ENCODE measurements at regions not wholly inside any gene's neighbourhood (a gene's known extent, or its start where the extent isn't known, plus 50 kb on each side); places are given as distances from the start of the nearest gene placed in this dataset.

GRCh38 chr13:111626371-111627305 lies 306.2 kb downstream of the TEX29 start:
- H4K20me1 ChIP-seq (ENCODE audit: low read depth), result no peaks in the 10 kb centered on the region
- no peak overlapping the region for H3K4me3 ChIP-seq
- Mint-ChIP-seq H3K4me1 (peaks cover 19% of the 10 kb centered on the region), H3K36me3 (no peaks in the 10 kb centered on the region), H3K9me3 (no peaks in the 10 kb centered on the region), H3K27me3 (ENCODE audit: insufficient read depth, low read depth) (peaks cover 9% of the 10 kb centered on the region), H3K27ac (no peak overlapping the region), H3K4me3 (no peak overlapping the region)
- no peaks in the 10 kb centered on the region for H3K79me2 ChIP-seq (ENCODE audit: low read depth)
- no peaks in the 10 kb centered on the region for H3K27me3 ChIP-seq
- no peaks in the 10 kb centered on the region for H3K9me3 ChIP-seq (ENCODE audit: low read depth)
- H3K4me2 ChIP-seq, result no peak overlapping the region
- H3F3A ChIP-seq (ENCODE audit: low read depth), result no peaks in the 10 kb centered on the region
- no peaks in the 10 kb centered on the region for H3K36me3 ChIP-seq
- TF ChIP-seq EZH2 (IDR thresholded peaks at IDR 0.05) (no peak), CTCF (IDR thresholded peaks at IDR 0.05) (no peak), EZH2phosphoT487 (IDR thresholded peaks at IDR 0.05) (no peak)
- no peak overlapping the region for H2AFZ ChIP-seq (replicated peaks)
- no peak for DNase-seq (ENCODE audit: low spot score)
- H3K27ac ChIP-seq, result no peak overlapping the region
- no peaks in the 10 kb centered on the region for H3K4me1 ChIP-seq
- no peak overlapping the region for H3K9ac ChIP-seq

GRCh38 chr13:111627596-111627995 lies 307.2 kb downstream of the TEX29 start:
- no peaks in the 10 kb centered on the region for H3K36me3 Mint-ChIP-seq
- Histone ChIP-seq H4K20me1 (ENCODE audit: low read depth) (no peaks in the 10 kb centered on the region), H3K27me3 (no peaks in the 10 kb centered on the region), H3K36me3 (no peaks in the 10 kb centered on the region), H3F3A (ENCODE audit: low read depth) (no peaks in the 10 kb centered on the region), H3K4me2 (no peak overlapping the region), H3K27ac (no peak overlapping the region), H3K9ac (no peak overlapping the region), H2AFZ (replicated peaks) (no peak overlapping the region), H3K4me3 (no peak overlapping the region), H3K79me2 (ENCODE audit: low read depth) (no peaks in the 10 kb centered on the region), H3K9me3 (ENCODE audit: low read depth) (no peaks in the 10 kb centered on the region), H3K4me1 (no peaks in the 10 kb centered on the region)
- TF ChIP-seq EZH2phosphoT487 (IDR thresholded peaks at IDR 0.05), result no peak
- TF ChIP-seq CTCF (IDR thresholded peaks at IDR 0.05), result no peak
- TF ChIP-seq EZH2 (IDR thresholded peaks at IDR 0.05), result no peak
- H3K27me3 Mint-ChIP-seq (ENCODE audit: insufficient read depth, low read depth), result peaks cover 10% of the 10 kb centered on the region
- no peaks in the 10 kb centered on the region for H3K9me3 Mint-ChIP-seq
- no peak for DNase-seq (ENCODE audit: low spot score)
- H3K4me3 Mint-ChIP-seq, result no peak overlapping the region
- peaks cover 26% of the 10 kb centered on the region for H3K4me1 Mint-ChIP-seq
- H3K27ac Mint-ChIP-seq, result no peak overlapping the region

GRCh38 chr13:111629016-111629415 lies 308.6 kb downstream of the TEX29 start:
- no peak overlapping the region for H3K27ac ChIP-seq
- H3K27ac Mint-ChIP-seq, result no peak overlapping the region
- TF ChIP-seq EZH2phosphoT487 (IDR thresholded peaks at IDR 0.05), result no peak
- TF ChIP-seq CTCF (IDR thresholded peaks at IDR 0.05), result no peak
- no peak for TF ChIP-seq EZH2 (IDR thresholded peaks at IDR 0.05)

More at GRCh38 chr13:111629016-111629415, 308.6 kb downstream of the TEX29 start:
- Histone ChIP-seq H4K20me1 (ENCODE audit: low read depth) (no peaks in the 10 kb centered on the region), H3K9me3 (ENCODE audit: low read depth) (no peaks in the 10 kb centered on the region), H3K79me2 (ENCODE audit: low read depth) (no peaks in the 10 kb centered on the region), H3K9ac (no peak overlapping the region), H3K4me1 (peaks cover 5% of the 10 kb centered on the region), H3K4me2 (no peak overlapping the region), H3K27me3 (no peaks in the 10 kb centered on the region), H2AFZ (replicated peaks) (no peak overlapping the region), H3F3A (ENCODE audit: low read depth) (no peaks in the 10 kb centered on the region), H3K36me3 (no peaks in the 10 kb centered on the region), H3K4me3 (no peak overlapping the region)
- H3K4me1 Mint-ChIP-seq, result peaks cover 31% of the 10 kb centered on the region
- H3K27me3 Mint-ChIP-seq (ENCODE audit: insufficient read depth, low read depth), result peaks cover 10% of the 10 kb centered on the region
- H3K4me3 Mint-ChIP-seq, result no peak overlapping the region
- H3K36me3 Mint-ChIP-seq, result no peaks in the 10 kb centered on the region
- H3K9me3 Mint-ChIP-seq, result no peaks in the 10 kb centered on the region
- no peak for DNase-seq (ENCODE audit: low spot score)
